ENCODE measurements at regions not wholly inside any gene's neighbourhood (a gene's known extent, or its start where the extent isn't known, plus 50 kb on each side); places are given as distances from the start of the nearest gene placed in this dataset.

GRCh38 chr4:63526251-63526650, 883.0 kb downstream of the TECRL start:
- Histone ChIP-seq H3K9ac (ENCODE audit: control insufficient read depth, insufficient read depth, low read length) (no peak overlapping the region), H3K27me3 (replicated peaks in 1 of 2; ENCODE audit: control insufficient read depth in 2 of 2, insufficient read depth in 2 of 2, low read length in 1 of 2) (no peaks in the 10 kb centered on the region), H3K4me2 (ENCODE audit: control insufficient read depth, insufficient read depth) (no peak overlapping the region), H4K20me1 (ENCODE audit: control insufficient read depth, insufficient read depth) (no peaks in the 10 kb centered on the region), H3K79me2 (ENCODE audit: control insufficient read depth, insufficient read depth, low read length) (no peaks in the 10 kb centered on the region), H3K4me3 (no peak overlapping the region), H3K27ac (ENCODE audit: control insufficient read depth, insufficient read depth) (no peak overlapping the region), H3K36me3 (ENCODE audit: control insufficient read depth in 2 of 2, insufficient read depth in 2 of 2, low read length in 1 of 2) (no peaks in the 10 kb centered on the region), H2AFZ (ENCODE audit: control insufficient read depth, low read depth, low read length) (no peak overlapping the region), H3K4me1 (ENCODE audit: control insufficient read depth, insufficient read depth, low read length) (no peaks in the 10 kb centered on the region), H3K9me3 (replicated peaks; ENCODE audit: control insufficient read depth, insufficient read depth, low read length) (no peaks in the 10 kb centered on the region)
- no TSS peak for BruUV-seq (replicated peaks)
- TF ChIP-seq ZNF217 (IDR thresholded peaks at IDR 0.05) (no peak), NR2C2 (IDR thresholded peaks at IDR 0.05; ENCODE audit: borderline replicate concordance, control insufficient read depth, insufficient read length, low read depth) (no peak), IKZF1 (conservative IDR thresholded peaks at IDR 0.05) (no peak), NR2C1 (IDR thresholded peaks at IDR 0.05) (no peak), ZNF687 (IDR thresholded peaks at IDR 0.05) (no peak), PML (IDR thresholded peaks at IDR 0.05; ENCODE audit: low read length) (no peak), CREB1 (IDR thresholded peaks at IDR 0.05; ENCODE audit: low read depth) (no peak), CEBPZ (IDR thresholded peaks at IDR 0.05; ENCODE audit: low read depth, low read length) (no peak), TARDBP (IDR thresholded peaks at IDR 0.05; ENCODE audit: borderline replicate concordance) (no peak)
- CTCF ChIA-PET = no interaction called here
- SMC1A ChIA-PET (ENCODE audit: uncharacterized antibody, unreplicated experiment) = interaction anchor here (1.0 to 2.7 kb wide), 4 partner anchors 26 to 66 kb away, joined by 3 to 27 read pairs (median 4); no protein-coding TSS in a partner anchor
- POLR2A ChIA-PET = no interaction called here
- FAIRE-seq = no peak
- WGBS (ENCODE audit: insufficient coverage, insufficient replicate concordance, low lambda C conversion rate, missing lambda C conversion rate) = 45% methylated on average over 1 of the region's 1 CpG
- RAD21 ChIA-PET (ENCODE audit: unreplicated experiment) = interaction anchor here (1.3 to 3.6 kb wide), 2 partner anchors 13 to 36 kb away, joined by 4 to 26 read pairs; no protein-coding TSS in a partner anchor
- ATAC-seq = no peak
- intact Hi-C loops (cut with micrococcal nuclease; ENCODE audit: unreplicated experiment) = loop anchor here (5.0 kb wide), 1 partner anchor 191 kb away; no protein-coding TSS in a partner anchor
- in situ Hi-C loops (cut with MboI) = no loop called here
- no peak for DNase-seq (ENCODE audit: low read depth, low spot score)

Data from GM12878 (cell line).